ENCODE measurements at regions not wholly inside any gene's neighbourhood (a gene's known extent, or its start where the extent isn't known, plus 50 kb on each side); places are given as distances from the start of the nearest gene placed in this dataset.

- no peaks in the 10 kb centered on the region for H4K20me1 ChIP-seq (ENCODE audit: insufficient read depth, low read length)
- no peak for DNase-seq (ENCODE audit: insufficient read length, low spot score, missing footprints)
- no peak overlapping the region for H3K4me2 ChIP-seq (ENCODE audit: insufficient read depth, low read length)
- no peak overlapping the region for H3K4me3 ChIP-seq (ENCODE audit: insufficient read depth, low read length)
- H3K27me3 ChIP-seq (ENCODE audit: insufficient read depth, low read length) = no peaks in the 10 kb centered on the region
- no peaks in the 10 kb centered on the region for H3K4me1 ChIP-seq (ENCODE audit: insufficient read depth, low read length)
- peaks cover 4% of the 10 kb centered on the region for H3K9me3 ChIP-seq (ENCODE audit: low read depth, low read length)
- H3K36me3 ChIP-seq (ENCODE audit: insufficient read depth, low read length) = no peaks in the 10 kb centered on the region
- no peaks in the 10 kb centered on the region for H3K79me2 ChIP-seq (ENCODE audit: insufficient read depth, low read length)
- no peak for TF ChIP-seq CTCF (IDR thresholded peaks at IDR 0.05; ENCODE audit: extremely low read depth, low read depth, low read length)
- H2AFZ ChIP-seq (ENCODE audit: low read length) = no peak overlapping the region
- no peak overlapping the region for H3K27ac ChIP-seq (ENCODE audit: low read depth, low read length)
These were observed 1381.8 kb downstream of the MRPL39 start for GRCh38 chr21:24225431-24225830.

GRCh38 chr21:24224422-24224821 lies 1382.9 kb downstream of the MRPL39 start:
- no peaks in the 10 kb centered on the region for H3K79me2 ChIP-seq (ENCODE audit: insufficient read depth, low read length)
- H3K4me2 ChIP-seq (ENCODE audit: insufficient read depth, low read length) = no peak overlapping the region
- no peak overlapping the region for H2AFZ ChIP-seq (ENCODE audit: low read length)
- no peak overlapping the region for H3K4me3 ChIP-seq (ENCODE audit: insufficient read depth, low read length)
- H3K27ac ChIP-seq (ENCODE audit: low read depth, low read length) = no peak overlapping the region
- H3K36me3 ChIP-seq (ENCODE audit: insufficient read depth, low read length) = no peaks in the 10 kb centered on the region
- peaks cover 4% of the 10 kb centered on the region for H3K9me3 ChIP-seq (ENCODE audit: low read depth, low read length)
- H4K20me1 ChIP-seq (ENCODE audit: insufficient read depth, low read length) = no peaks in the 10 kb centered on the region
- no peaks in the 10 kb centered on the region for H3K27me3 ChIP-seq (ENCODE audit: insufficient read depth, low read length)
- DNase-seq (ENCODE audit: insufficient read length, low spot score, missing footprints) = no peak
- no peaks in the 10 kb centered on the region for H3K4me1 ChIP-seq (ENCODE audit: insufficient read depth, low read length)
- TF ChIP-seq CTCF (IDR thresholded peaks at IDR 0.05; ENCODE audit: extremely low read depth, low read depth, low read length) = no peak

- Histone ChIP-seq H2AFZ (ENCODE audit: low read length) (no peak overlapping the region), H3K27ac (ENCODE audit: low read depth, low read length) (no peak overlapping the region), H3K4me2 (ENCODE audit: insufficient read depth, low read length) (no peak overlapping the region), H4K20me1 (ENCODE audit: insufficient read depth, low read length) (no peaks in the 10 kb centered on the region), H3K4me3 (ENCODE audit: insufficient read depth, low read length) (no peak overlapping the region), H3K36me3 (ENCODE audit: insufficient read depth, low read length) (no peaks in the 10 kb centered on the region), H3K9me3 (ENCODE audit: low read depth, low read length) (peaks cover 4% of the 10 kb centered on the region), H3K27me3 (ENCODE audit: insufficient read depth, low read length) (no peaks in the 10 kb centered on the region), H3K79me2 (ENCODE audit: insufficient read depth, low read length) (no peaks in the 10 kb centered on the region), H3K4me1 (ENCODE audit: insufficient read depth, low read length) (no peaks in the 10 kb centered on the region)
- no peak for DNase-seq (ENCODE audit: insufficient read length, low spot score, missing footprints)
- TF ChIP-seq CTCF (IDR thresholded peaks at IDR 0.05; ENCODE audit: extremely low read depth, low read depth, low read length) = no peak
These were observed 1383.7 kb downstream of the MRPL39 start for GRCh38 chr21:24223624-24224023.

- Histone ChIP-seq H3K79me2 (ENCODE audit: insufficient read depth, low read length) (no peaks in the 10 kb centered on the region), H3K4me3 (ENCODE audit: insufficient read depth, low read length) (no peak overlapping the region), H3K9me3 (ENCODE audit: low read depth, low read length) (peaks cover 4% of the 10 kb centered on the region), H4K20me1 (ENCODE audit: insufficient read depth, low read length) (no peaks in the 10 kb centered on the region), H3K4me1 (ENCODE audit: insufficient read depth, low read length) (no peaks in the 10 kb centered on the region), H2AFZ (ENCODE audit: low read length) (no peak overlapping the region), H3K4me2 (ENCODE audit: insufficient read depth, low read length) (no peak overlapping the region), H3K27ac (ENCODE audit: low read depth, low read length) (no peak overlapping the region), H3K27me3 (ENCODE audit: insufficient read depth, low read length) (no peaks in the 10 kb centered on the region), H3K36me3 (ENCODE audit: insufficient read depth, low read length) (no peaks in the 10 kb centered on the region)
- no peak for TF ChIP-seq CTCF (IDR thresholded peaks at IDR 0.05; ENCODE audit: extremely low read depth, low read depth, low read length)
- DNase-seq (ENCODE audit: insufficient read length, low spot score, missing footprints) = no peak
These were observed 1384.6 kb downstream of the MRPL39 start for GRCh38 chr21:24222676-24223075.
